IMR-90 (cell line): ENCODE measurements at regions not wholly inside any gene's neighbourhood (a gene's known extent, or its start where the extent isn't known, plus 50 kb on each side); places are given as distances from the start of the nearest gene placed in this dataset.
A peak's percentile ranks its signal among the peaks of the same experiment; 100 is the strongest.

Experiments used
- ATAC-seq: fragments of 200-7000 bp; cut with Tn5 transposase; 2 replicates; pipeline ENCODE4 v1.9.1; 2020; ENCODE audit warnings: low read depth, mild to moderate bottlenecking, moderate library complexity
- BruUV-seq: library from RNA; stranded (reverse); fragments of 400-500 nt; replicated peaks from 2 replicates; lab custom pipeline; 2021; lab: Mats Ljungman, UMichigan
- CTCF ChIA-PET: fragments of 300-600 bp; formaldehyde crosslinking; extraction: SDS; loops from one replicate; lab custom pipeline; 2021; ENCODE audit warnings: antibody characterized with exemption; lab: Yijun Ruan, JAX
- POLR2A ChIA-PET: fragments of 300-600 bp; sonication (Branson Sonifier 250); formaldehyde crosslinking; loops from one replicate; lab custom pipeline; 2022; ENCODE audit warnings: antibody characterized with exemption; ENCODE audit not compliant: unreplicated experiment; lab: Charles Lee
- DNase-seq: peaks from one replicate; pipeline ENCODE4 v3.0.0; 2013
- H2AFZ ChIP-seq: replicated peaks from 2 replicates; pipeline ENCODE3; 2013; ENCODE audit warnings: low read length, mild to moderate bottlenecking; ENCODE audit not compliant: poor library complexity
- H2AK5ac ChIP-seq: 2 replicates; pipeline ENCODE4 v1.6.1; 2013; ENCODE audit warnings: low read depth, low read length, inconsistent platforms
- H2AK9ac ChIP-seq: replicated peaks from 2 replicates; pipeline ENCODE3; 2013; ENCODE audit warnings: mild to moderate bottlenecking, low read depth, low read length, moderate library complexity; ENCODE audit not compliant: poor library complexity
- H2BK120ac ChIP-seq: 2 replicates; pipeline ENCODE4 v1.6.1; 2013; ENCODE audit warnings: low read depth, low read length, inconsistent platforms
- H2BK15ac ChIP-seq: 3 replicates; pipeline ENCODE4 v1.6.1; 2013; ENCODE audit warnings: low read depth, low read length, inconsistent platforms
- H2BK20ac ChIP-seq: 2 replicates; pipeline ENCODE4 v1.6.1; 2013; ENCODE audit warnings: low read depth, mild to moderate bottlenecking, inconsistent platforms, low read length, moderate library complexity
- H2BK5ac ChIP-seq: 2 replicates; pipeline ENCODE4 v1.6.1; 2013; ENCODE audit warnings: mild to moderate bottlenecking, low read depth, low read length, inconsistent platforms; ENCODE audit not compliant: poor library complexity, severe bottlenecking
- H3K14ac ChIP-seq: replicated peaks from 2 replicates; pipeline ENCODE4 v1.6.1; 2013; ENCODE audit warnings: low read depth, low read length, inconsistent platforms
- H3K18ac ChIP-seq: 2 replicates; pipeline ENCODE4 v1.6.1; 2013; ENCODE audit warnings: low read depth, low read length, control low read depth
- H3K23ac ChIP-seq: 2 replicates; pipeline ENCODE4 v1.6.1; 2013; ENCODE audit warnings: low read depth, low read length, inconsistent platforms
- H3K27ac ChIP-seq: 2 replicates; pipeline ENCODE4 v1.5.1; 2013; ENCODE audit warnings: mild to moderate bottlenecking, control low read depth, low read length; ENCODE audit not compliant: insufficient read depth
- H3K27me3 ChIP-seq: 2 replicates; pipeline ENCODE4 v1.6.1; 2013; ENCODE audit warnings: low read length; ENCODE audit not compliant: control insufficient read depth, insufficient read depth
- H3K36me3 ChIP-seq: 2 replicates; pipeline ENCODE4 v1.6.1; 2013; ENCODE audit warnings: low read length, mixed read lengths; ENCODE audit not compliant: control insufficient read depth, insufficient read depth
- H3K4ac ChIP-seq: 2 replicates; pipeline ENCODE4 v1.6.1; 2013; ENCODE audit warnings: low read depth, low read length, inconsistent platforms
- H3K4me1 ChIP-seq: 2 replicates; pipeline ENCODE4 v1.6.1; 2013; ENCODE audit warnings: low read length, mixed read lengths; ENCODE audit not compliant: control insufficient read depth, insufficient read depth
- H3K4me2 ChIP-seq: 2 replicates; pipeline ENCODE4 v1.6.1; 2013; ENCODE audit warnings: low read depth, mild to moderate bottlenecking, control low read depth, low read length, moderate library complexity
- H3K4me3 ChIP-seq: 2 replicates; pipeline ENCODE4 v1.5.1; 2013; ENCODE audit warnings: low read depth, mild to moderate bottlenecking, control low read depth, low read length, moderate library complexity; ENCODE audit not compliant: insufficient read depth
- H3K56ac ChIP-seq: 2 replicates; pipeline ENCODE4 v1.6.1; 2013; ENCODE audit warnings: low read length, inconsistent platforms; ENCODE audit not compliant: insufficient read depth; ENCODE audit errors: extremely low read depth
- H3K79me1 ChIP-seq, 2 experiments: 2 replicates each; pipeline ENCODE4 v1.6.1; 2013; ENCODE audit warnings: low read length in 2 of 2, inconsistent platforms in 1 of 2, low read depth in 1 of 2
- H3K9ac ChIP-seq: 2 replicates; pipeline ENCODE4 v1.6.1; 2013; ENCODE audit warnings: low read depth, low read length, control low read depth
- H3K9me1 ChIP-seq: 2 replicates; pipeline ENCODE4 v1.6.1; 2013; ENCODE audit warnings: low read length, inconsistent platforms; ENCODE audit not compliant: insufficient read depth
- H3K9me3 ChIP-seq: 2 replicates; pipeline ENCODE4 v1.6.1; 2013; ENCODE audit warnings: low read length; ENCODE audit not compliant: control insufficient read depth, insufficient read depth
- H4K20me1 ChIP-seq: 2 replicates; pipeline ENCODE4 v1.6.1; 2013; ENCODE audit warnings: low read length, inconsistent platforms; ENCODE audit not compliant: insufficient read depth
- H4K5ac ChIP-seq: 2 replicates; pipeline ENCODE4 v1.6.1; 2013; ENCODE audit warnings: mild to moderate bottlenecking, low read depth, low read length, control low read depth
- H4K8ac ChIP-seq, 2 experiments: 2 replicates each; pipeline ENCODE4 v1.6.1; 2013; ENCODE audit warnings: low read depth in 2 of 2, low read length in 2 of 2, control low read depth in 1 of 2, inconsistent platforms in 1 of 2
- H4K91ac ChIP-seq: 2 replicates; pipeline ENCODE4 v1.6.1; 2013; ENCODE audit warnings: low read depth, low read length, inconsistent platforms; ENCODE audit not compliant: insufficient read depth
- CEBPB ChIP-seq: IDR thresholded peaks from 2 replicates; pipeline ENCODE4 v1.6.1; 2012; ENCODE audit warnings: low read depth, low read length, improper control_type of control experiment
- MAFK ChIP-seq: IDR thresholded peaks from 2 replicates; pipeline ENCODE4 v1.6.1; 2012; ENCODE audit warnings: low read depth, low read length, improper control_type of control experiment
- RAD21 ChIP-seq: IDR thresholded peaks from 2 replicates; pipeline ENCODE4 v1.6.1; 2012; ENCODE audit warnings: low read length, improper control_type of control experiment
- WGBS, 2 experiments: methylation state at CpG; one replicate each; pipeline versions ENCODE4 v1.1.5 to v1.1.7; 2013; ENCODE audit warnings: missing lambda C conversion rate in 2 of 2; ENCODE audit not compliant: insufficient read length in 1 of 2; ENCODE audit errors: extremely low coverage in 2 of 2; 5-methylcytosine and 5-hydroxymethylcytosine counted together
- dilution Hi-C: fragments of 300-500 bp; cut with HindIII; formaldehyde crosslinking; loops from one replicate; pipeline ENCODE4 v1.14.3; 2018; ENCODE audit warnings: low sequenced_read_pairs; ENCODE audit not compliant: unreplicated experiment
- in situ Hi-C: fragments of 300-500 bp; cut with MboI; formaldehyde crosslinking; loops from 3 replicates; pipeline ENCODE4 v1.14.3; 2019; ENCODE audit warnings: low sequenced_read_pairs, inconsistent platforms, mixed read lengths
- intact Hi-C: fragments of 100-400 bp; cut with micrococcal nuclease; formaldehyde crosslinking; loops from 2 replicates; pipeline ENCODE4 v1.10.0; 2022

- Histone ChIP-seq H2BK120ac (no peak overlapping the region), H3K14ac (no peak overlapping the region), H3K79me1 (no peaks in the 10 kb centered on the region), H2BK5ac (no peak overlapping the region), H3K36me3 (no peaks in the 10 kb centered on the region), H2AFZ (no peak overlapping the region), H3K9me3 (no peaks in the 10 kb centered on the region), H3K9me1 (no peaks in the 10 kb centered on the region), H3K18ac (no peak overlapping the region), H2BK20ac (no peak overlapping the region), H3K56ac (no peak overlapping the region), H3K23ac (no peak overlapping the region), H3K27ac (no peak overlapping the region), H3K4me3 (no peak overlapping the region), H3K4me1 (no peaks in the 10 kb centered on the region), H2AK9ac (no peak overlapping the region), H4K8ac (no peak overlapping the region), H4K20me1 (no peaks in the 10 kb centered on the region), H3K4ac (no peak overlapping the region), H2AK5ac (no peak overlapping the region), H4K5ac (no peak overlapping the region), H3K4me2 (no peak overlapping the region), H3K27me3 (no peaks in the 10 kb centered on the region), H3K9ac (no peak overlapping the region), H4K91ac (no peak overlapping the region), H2BK15ac (no peak overlapping the region)
- DNase-seq (no peak), ATAC-seq (no peak)
- ChIA-PET POLR2A (no interaction called here), CTCF (no interaction called here)
- in situ Hi-C loops: no loop called here
- WGBS, 2 experiments: no CpG with 5 or more reads among the region's 4 CpGs
- intact Hi-C loops: no loop called here
- no TSS peak for BruUV-seq
- dilution Hi-C loops: no loop called here
- TF ChIP-seq RAD21 (no peak), MAFK (no peak), CEBPB (peak; percentile 37; the same call in 1 of the 2 replicates)
Measured at GRCh38 chr6:144621332-144621731, 336.2 kb downstream of the UTRN start.
